Ramos (cell line): ENCODE measurements at regions not wholly inside any gene's neighbourhood (a gene's known extent, or its start where the extent isn't known, plus 50 kb on each side); places are given as distances from the start of the nearest gene placed in this dataset.
"Not testable (repeated sequence)": the region's sequence is repeated elsewhere in the genome, so short reads cannot be mapped to it uniquely, and the experiment has no call there.

Source experiments
- in situ Hi-C: fragments of 300-500 bp; cut with MboI; formaldehyde crosslinking; loops from one replicate; pipeline ENCODE4 v1.14.3; 2022; ENCODE audit warnings: low sequenced_read_pairs; ENCODE audit not compliant: unreplicated experiment

- in situ Hi-C loops = no loop called here
Measured at GRCh38 chr6:164075981-164076615, 661.6 kb downstream of the QKI start.

DNA sequence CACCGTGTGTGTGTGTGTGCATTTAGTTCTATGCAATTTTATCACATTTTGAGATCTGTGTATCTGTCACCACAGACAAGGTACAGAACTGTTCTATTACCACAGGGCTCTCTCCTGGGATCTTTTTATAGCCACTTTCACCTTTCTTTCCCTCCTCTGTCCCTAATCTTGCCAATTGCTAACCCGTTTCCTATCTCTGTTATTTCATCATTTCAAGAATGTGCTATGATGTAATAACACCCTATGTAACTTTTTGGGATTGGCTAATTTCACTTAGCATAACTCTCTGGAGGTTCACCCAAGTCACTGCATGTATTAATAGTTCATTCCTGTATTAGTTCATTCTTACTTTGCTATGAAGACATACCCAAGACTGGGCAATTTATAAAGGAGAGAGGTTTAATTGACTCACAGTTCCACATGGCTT lies 657.7 kb downstream of the QKI start:
- in situ Hi-C loops = no loop called here

- in situ Hi-C loops = no loop called here
Measured at GRCh38 chr6:164069350-164069990, 655.0 kb downstream of the QKI start.

GRCh38 chr6:164068527-164068926 lies 654.0 kb downstream of the QKI start:
- in situ Hi-C loops = no loop called here

DNA sequence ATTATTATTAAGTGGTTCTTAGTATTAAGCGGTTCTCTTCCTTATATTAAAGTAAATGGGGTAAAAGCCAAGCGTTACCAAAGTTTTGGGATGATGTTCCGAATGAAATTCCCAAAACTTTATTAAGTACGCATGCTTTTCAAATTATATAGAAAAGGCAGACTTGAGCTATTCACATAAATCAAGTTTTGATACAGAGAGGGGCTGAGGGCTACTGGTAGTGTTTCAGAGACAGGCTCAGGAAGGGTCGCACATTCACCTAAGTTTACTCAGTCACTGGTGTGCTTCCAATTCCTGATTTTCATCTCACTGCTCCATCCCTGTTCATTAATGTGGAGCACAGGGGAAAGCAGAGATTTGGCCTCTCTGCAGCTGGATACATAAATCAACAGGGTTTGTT lies 652.2 kb downstream of the QKI start:
- in situ Hi-C loops = no loop called here

- in situ Hi-C loops = no loop called here
Measured at GRCh38 chr6:164066335-164066734, 651.8 kb downstream of the QKI start.

DNA sequence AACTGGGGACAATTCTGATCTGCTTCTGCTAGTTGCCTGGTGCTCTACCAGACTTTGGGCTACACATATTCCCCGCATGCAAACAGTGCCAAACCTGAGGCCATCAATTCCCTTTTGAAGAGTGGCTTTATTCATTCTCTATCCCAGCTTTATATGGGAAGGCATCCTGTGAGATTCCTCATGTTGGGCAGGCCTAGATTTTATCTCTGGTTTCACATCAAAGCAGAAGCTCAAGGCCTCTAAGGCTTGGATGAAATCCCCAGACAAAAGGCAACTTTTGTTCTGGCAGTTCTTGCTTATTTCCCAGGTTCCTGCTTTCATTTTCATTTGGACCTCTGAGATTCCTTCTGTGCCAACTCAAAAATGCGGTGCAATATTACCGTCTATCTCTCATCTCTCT lies 648.8 kb downstream of the QKI start:
- in situ Hi-C loops = no loop called here

- in situ Hi-C loops = no loop called here
Measured at GRCh38 chr6:164062872-164063271, 648.4 kb downstream of the QKI start.

GRCh38 chr6:164057876-164058275 lies 643.4 kb downstream of the QKI start:
- in situ Hi-C loops = no loop called here

DNA sequence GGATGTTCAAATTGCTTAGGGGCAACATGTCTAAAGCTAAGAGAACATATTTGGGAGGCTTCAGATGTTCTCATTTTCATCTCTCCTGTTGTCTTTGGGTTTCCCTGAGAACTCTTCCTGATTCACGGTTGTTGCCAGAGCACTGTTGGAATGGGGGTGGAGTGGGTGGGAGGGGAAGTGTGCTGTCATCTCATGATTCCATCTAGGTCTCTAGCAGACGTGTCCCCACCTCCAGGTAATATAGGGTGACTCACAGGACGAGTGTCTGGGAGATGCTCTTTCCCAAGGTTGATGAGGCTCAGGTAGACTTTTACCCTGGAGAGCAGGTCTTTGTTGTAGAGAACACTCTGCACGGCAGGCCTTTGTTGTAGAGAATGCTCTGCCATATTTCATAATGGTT lies 636.9 kb downstream of the QKI start:
- in situ Hi-C loops = no loop called here

DNA sequence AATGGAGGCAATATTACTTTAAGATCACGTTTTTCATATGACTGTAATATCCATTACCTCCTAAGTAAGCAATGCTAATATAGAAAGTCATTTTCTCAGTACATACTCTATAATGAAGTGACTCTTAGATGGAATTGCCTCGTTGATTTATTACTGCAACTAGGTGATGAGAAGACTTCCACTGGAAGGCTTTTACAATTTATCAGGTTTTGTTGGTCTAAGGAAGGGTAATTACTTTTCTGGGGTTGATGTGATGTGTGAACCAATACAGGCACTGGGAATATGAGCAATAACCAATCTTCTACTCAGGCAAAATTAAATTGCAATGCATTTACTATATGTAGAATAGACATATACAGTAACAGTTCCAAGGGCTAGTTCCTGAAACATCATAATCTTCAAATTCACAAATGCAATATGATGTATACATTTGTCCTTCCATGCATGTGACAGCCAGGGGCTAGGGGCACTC lies 635.0 kb downstream of the QKI start:
- in situ Hi-C loops = no loop called here

DNA sequence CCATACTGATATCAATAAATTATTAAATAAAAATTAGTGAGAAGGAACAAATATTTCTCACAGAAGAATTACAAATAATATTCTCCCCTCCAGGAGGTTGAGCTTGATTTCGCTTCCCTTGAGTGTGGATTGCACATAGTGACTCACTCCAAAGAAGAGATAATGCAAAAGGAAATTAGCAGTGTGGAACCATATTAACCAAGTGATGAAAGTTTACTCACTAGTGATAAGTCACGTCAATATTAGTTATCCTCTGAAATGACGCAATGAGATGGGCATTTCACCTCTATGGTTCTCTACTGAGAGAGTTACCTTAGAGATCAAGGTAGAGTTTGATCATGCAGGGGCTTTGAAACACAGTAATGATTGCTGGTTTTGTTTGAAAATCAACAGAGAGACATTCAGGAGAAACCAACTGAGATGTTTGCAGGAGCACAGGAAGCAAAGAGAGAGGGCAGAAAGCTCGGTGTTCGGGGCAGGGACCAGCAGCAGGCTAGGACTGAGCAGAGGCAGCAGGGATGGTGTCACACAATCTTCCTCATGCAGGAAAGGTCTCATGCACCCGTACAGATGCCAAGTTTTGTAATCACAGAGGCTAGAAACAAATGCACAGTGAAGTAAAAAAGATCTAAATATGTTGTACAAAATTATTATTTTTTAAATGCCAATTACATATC lies 634.5 kb downstream of the QKI start:
- in situ Hi-C loops = no loop called here

DNA sequence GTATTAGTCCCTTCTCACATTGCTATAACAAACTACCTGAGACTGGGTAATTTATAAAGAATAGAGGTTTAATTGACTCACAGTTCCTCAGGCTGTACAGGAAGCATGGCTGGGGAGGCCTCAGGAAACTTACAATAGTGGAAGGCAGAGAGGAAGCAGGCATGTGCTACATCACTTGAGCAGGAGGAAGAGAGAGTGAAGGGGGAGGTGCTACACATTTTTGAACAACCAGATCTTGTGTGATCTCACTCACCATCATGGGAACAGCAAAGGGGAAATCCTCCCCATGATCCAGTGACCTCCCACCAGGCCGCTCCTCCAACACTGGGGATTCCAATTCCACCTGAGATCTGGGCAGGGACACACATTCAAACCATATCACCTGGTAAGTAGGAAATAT lies 630.6 kb downstream of the QKI start:
- in situ Hi-C loops = no loop called here

DNA sequence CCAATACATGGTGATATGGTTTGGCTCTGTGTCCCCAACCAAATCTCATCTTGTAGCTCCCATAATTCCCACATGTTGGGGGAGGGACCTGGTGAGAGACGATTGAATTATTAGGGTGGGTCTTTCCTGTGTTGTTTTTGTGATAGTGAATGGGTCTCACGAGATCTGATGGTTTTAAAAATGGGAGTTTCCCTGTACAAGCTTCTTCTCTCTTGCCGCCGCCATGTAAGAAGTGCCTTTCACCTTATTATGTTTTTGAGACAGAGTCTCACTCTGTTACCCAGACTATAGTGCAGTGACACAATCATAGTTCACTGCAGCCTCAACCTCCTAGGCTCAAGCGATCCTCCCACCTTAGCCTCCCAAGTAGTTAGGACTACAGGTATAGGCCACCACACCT lies 629.1 kb downstream of the QKI start:
- in situ Hi-C loops = not testable (repeated sequence)

DNA sequence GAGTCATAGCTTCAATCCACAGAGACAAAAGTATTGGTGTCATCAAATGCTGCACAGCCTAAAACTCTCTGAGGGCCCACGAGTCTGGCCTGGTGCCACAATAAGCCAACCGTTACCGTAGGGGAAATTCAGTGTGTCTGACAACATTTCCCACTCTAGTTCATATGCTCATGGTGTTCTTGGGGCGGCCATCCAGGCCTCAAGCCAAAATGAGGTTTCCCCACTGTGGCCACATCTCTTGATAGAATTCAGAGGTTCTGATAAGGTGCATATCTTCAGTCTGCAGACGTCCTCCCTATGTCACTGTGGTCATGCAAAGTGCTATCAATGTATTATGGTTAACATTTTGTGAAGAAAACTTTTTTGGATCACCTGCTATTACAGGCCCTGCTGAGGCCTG lies 627.7 kb downstream of the QKI start:
- in situ Hi-C loops = no loop called here

- in situ Hi-C loops = no loop called here
Measured at GRCh38 chr6:164040994-164041393, 626.5 kb downstream of the QKI start.

- in situ Hi-C loops = no loop called here
Measured at GRCh38 chr6:164039954-164040375, 625.4 kb downstream of the QKI start.

GRCh38 chr6:164037171-164037870 lies 622.8 kb downstream of the QKI start:
- in situ Hi-C loops = no loop called here

DNA sequence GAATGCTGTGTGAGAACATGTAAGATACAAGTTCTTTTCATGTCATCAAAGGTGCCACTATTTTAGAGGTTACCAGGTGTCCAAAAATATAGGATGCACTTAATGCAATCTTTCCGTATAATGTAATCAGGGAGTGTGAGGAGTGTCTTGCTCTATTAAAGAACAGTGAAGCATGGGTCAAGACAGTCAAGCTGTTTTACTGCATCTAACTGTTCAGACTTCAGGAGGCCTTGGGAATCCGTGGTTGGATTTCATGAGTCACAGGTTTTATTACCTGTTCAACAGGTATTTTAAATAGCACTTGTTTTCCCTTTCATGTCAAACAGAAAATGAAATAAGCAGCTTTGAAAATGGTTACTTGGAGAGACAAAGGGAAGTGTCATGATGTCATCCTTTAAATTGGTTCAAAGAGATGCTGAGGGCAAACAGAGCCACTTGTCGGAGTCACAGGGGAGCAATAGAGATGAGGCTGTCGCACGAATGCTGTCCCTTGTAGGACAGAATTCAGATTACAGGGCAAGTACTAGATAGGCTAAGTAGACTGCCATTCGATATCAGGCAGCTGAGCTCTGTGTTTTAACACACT lies 621.5 kb downstream of the QKI start:
- in situ Hi-C loops = no loop called here

GRCh38 chr6:164034602-164035140 lies 620.2 kb downstream of the QKI start:
- in situ Hi-C loops = no loop called here
